ENCODE measurements at regions not wholly inside any gene's neighbourhood (a gene's known extent, or its start where the extent isn't known, plus 50 kb on each side); places are given as distances from the start of the nearest gene placed in this dataset.
"Not testable (repeated sequence)": the region's sequence is repeated elsewhere in the genome, so short reads cannot be mapped to it uniquely, and the experiment has no call there.

DNA sequence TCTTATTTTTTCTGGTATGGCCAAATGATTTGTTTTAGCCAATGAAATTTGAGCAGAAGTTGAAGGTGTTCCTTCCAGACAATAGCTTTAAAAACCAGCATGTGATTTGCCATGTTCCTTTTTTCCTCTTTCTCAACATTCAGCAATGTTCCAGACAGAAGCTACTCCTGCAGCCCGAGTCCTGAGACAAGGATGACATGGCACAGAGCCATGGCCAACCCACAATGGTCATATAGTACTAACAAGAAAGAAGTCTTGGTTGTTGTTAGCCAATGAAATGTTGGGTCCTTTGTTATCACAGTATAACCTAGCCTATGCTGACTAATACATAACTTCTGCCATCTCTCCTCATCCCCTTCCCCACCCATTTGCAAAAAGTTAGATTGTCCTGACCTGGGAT is 211.1 kb upstream of the STT3B start:
- Histone ChIP-seq H3K4me2 (no peak overlapping the region), H3K4me1 (peaks cover 13% of the 10 kb centered on the region), H3K27ac (no peak overlapping the region), H3K9me3 (ENCODE audit: low read depth) (no peaks in the 10 kb centered on the region), H3K9ac (no peak overlapping the region), H4K20me1 (ENCODE audit: low read depth) (no peaks in the 10 kb centered on the region), H3K79me2 (ENCODE audit: low read depth) (no peaks in the 10 kb centered on the region), H2AFZ (replicated peaks) (no peak overlapping the region), H3K4me3 (no peak overlapping the region), H3K27me3 (no peaks in the 10 kb centered on the region), H3F3A (ENCODE audit: low read depth) (no peaks in the 10 kb centered on the region), H3K36me3 (no peaks in the 10 kb centered on the region)
- no peak for DNase-seq (ENCODE audit: low spot score)
- Mint-ChIP-seq H3K9me3 (peaks cover 7% of the 10 kb centered on the region), H3K4me3 (no peak overlapping the region), H3K27me3 (ENCODE audit: insufficient read depth, low read depth) (peaks cover 3% of the 10 kb centered on the region), H3K36me3 (no peaks in the 10 kb centered on the region), H3K4me1 (peaks cover 3% of the 10 kb centered on the region), H3K27ac (no peak overlapping the region)
- TF ChIP-seq EZH2 (IDR thresholded peaks at IDR 0.05): no peak
- TF ChIP-seq, protein P1, sequence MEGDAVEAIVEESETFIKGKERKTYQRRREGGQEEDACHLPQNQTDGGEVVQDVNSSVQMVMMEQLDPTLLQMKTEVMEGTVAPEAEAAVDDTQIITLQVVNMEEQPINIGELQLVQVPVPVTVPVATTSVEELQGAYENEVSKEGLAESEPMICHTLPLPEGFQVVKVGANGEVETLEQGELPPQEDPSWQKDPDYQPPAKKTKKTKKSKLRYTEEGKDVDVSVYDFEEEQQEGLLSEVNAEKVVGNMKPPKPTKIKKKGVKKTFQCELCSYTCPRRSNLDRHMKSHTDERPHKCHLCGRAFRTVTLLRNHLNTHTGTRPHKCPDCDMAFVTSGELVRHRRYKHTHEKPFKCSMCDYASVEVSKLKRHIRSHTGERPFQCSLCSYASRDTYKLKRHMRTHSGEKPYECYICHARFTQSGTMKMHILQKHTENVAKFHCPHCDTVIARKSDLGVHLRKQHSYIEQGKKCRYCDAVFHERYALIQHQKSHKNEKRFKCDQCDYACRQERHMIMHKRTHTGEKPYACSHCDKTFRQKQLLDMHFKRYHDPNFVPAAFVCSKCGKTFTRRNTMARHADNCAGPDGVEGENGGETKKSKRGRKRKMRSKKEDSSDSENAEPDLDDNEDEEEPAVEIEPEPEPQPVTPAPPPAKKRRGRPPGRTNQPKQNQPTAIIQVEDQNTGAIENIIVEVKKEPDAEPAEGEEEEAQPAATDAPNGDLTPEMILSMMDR (IDR thresholded peaks at IDR 0.05): no peak
- no peak for TF ChIP-seq EZH2phosphoT487 (IDR thresholded peaks at IDR 0.05)

GRCh38 chr3:31322460-31322859 is 210.3 kb upstream of the STT3B start:
- Mint-ChIP-seq H3K4me3 (no peak overlapping the region), H3K4me1 (peaks cover 3% of the 10 kb centered on the region), H3K27me3 (ENCODE audit: insufficient read depth, low read depth) (peaks cover 3% of the 10 kb centered on the region), H3K36me3 (no peaks in the 10 kb centered on the region), H3K9me3 (peaks cover 5% of the 10 kb centered on the region), H3K27ac (no peak overlapping the region)
- no peak overlapping the region for H3K27ac ChIP-seq
- no peak overlapping the region for H3K9ac ChIP-seq
- no peaks in the 10 kb centered on the region for H3K79me2 ChIP-seq (ENCODE audit: low read depth)
- H3K27me3 ChIP-seq: no peaks in the 10 kb centered on the region
- no peak overlapping the region for H3K4me2 ChIP-seq
- H2AFZ ChIP-seq (replicated peaks): no peak overlapping the region
- H3F3A ChIP-seq (ENCODE audit: low read depth): no peaks in the 10 kb centered on the region
- DNase-seq (ENCODE audit: low spot score): no peak
- TF ChIP-seq, protein P1 (IDR thresholded peaks at IDR 0.05): no peak
- no peak for TF ChIP-seq EZH2 (IDR thresholded peaks at IDR 0.05)
- no peak for TF ChIP-seq EZH2phosphoT487 (IDR thresholded peaks at IDR 0.05)
- H4K20me1 ChIP-seq (ENCODE audit: low read depth): no peaks in the 10 kb centered on the region
- no peak overlapping the region for H3K4me3 ChIP-seq
- peaks cover 13% of the 10 kb centered on the region for H3K4me1 ChIP-seq
- no peaks in the 10 kb centered on the region for H3K36me3 ChIP-seq
- no peaks in the 10 kb centered on the region for H3K9me3 ChIP-seq (ENCODE audit: low read depth)

DNA sequence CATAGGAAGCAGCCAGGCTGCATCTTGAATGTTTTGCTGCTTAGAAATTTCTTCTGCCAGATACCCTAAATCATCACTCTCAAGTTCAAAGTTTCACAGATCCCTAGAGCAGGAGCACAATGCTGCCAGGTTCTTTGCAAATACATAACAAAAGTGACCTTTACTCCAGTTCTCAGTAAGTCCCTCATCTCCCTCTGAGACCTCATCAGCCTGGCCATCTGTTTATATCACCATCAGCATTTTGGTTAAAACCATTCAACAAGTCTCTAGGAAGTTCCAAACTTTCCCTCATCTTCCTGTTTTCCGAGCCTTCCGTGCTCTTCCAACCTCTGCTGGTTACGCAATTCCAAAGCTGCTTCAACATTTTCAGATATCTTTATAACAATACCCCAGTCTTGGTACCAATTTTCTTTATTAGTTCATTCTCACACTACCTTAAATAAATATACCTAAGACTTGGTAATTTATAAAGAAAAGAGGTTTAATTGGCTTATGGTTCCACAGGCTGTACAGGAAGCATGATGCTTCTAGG is 204.8 kb upstream of the STT3B start:
- DNase-seq (ENCODE audit: low spot score); H3K9me3 ChIP-seq (ENCODE audit: low read depth); H4K20me1 ChIP-seq (ENCODE audit: low read depth); H3K4me1 Mint-ChIP-seq; H3K27ac Mint-ChIP-seq; H3K4me3 Mint-ChIP-seq; H3K36me3 Mint-ChIP-seq; H3K4me1 ChIP-seq; H3K79me2 ChIP-seq (ENCODE audit: low read depth); H3K27ac ChIP-seq; H3K9ac ChIP-seq; H3F3A ChIP-seq (ENCODE audit: low read depth); H3K4me3 ChIP-seq; H2AFZ ChIP-seq (replicated peaks); H3K36me3 ChIP-seq; H3K27me3 Mint-ChIP-seq (ENCODE audit: insufficient read depth, low read depth); H3K27me3 ChIP-seq; H3K4me2 ChIP-seq: not testable (repeated sequence)
- H3K9me3 Mint-ChIP-seq: peaks cover 20% of the 10 kb centered on the region

- no peak overlapping the region for H3K4me2 ChIP-seq
- H3F3A ChIP-seq (ENCODE audit: low read depth): no peaks in the 10 kb centered on the region
- H3K36me3 ChIP-seq: no peaks in the 10 kb centered on the region
- H3K9me3 ChIP-seq (ENCODE audit: low read depth): no peaks in the 10 kb centered on the region
- no peaks in the 10 kb centered on the region for H3K27me3 ChIP-seq
- no peak overlapping the region for H3K4me3 Mint-ChIP-seq
- H3K4me1 ChIP-seq: no peaks in the 10 kb centered on the region
- no peak overlapping the region for H3K27ac Mint-ChIP-seq
- H2AFZ ChIP-seq (replicated peaks): no peak overlapping the region
- H3K4me3 ChIP-seq: no peak overlapping the region
- H3K79me2 ChIP-seq (ENCODE audit: low read depth): no peaks in the 10 kb centered on the region
- H3K27me3 Mint-ChIP-seq (ENCODE audit: insufficient read depth, low read depth): no peaks in the 10 kb centered on the region
- H3K27ac ChIP-seq: no peak overlapping the region
- DNase-seq (ENCODE audit: low spot score): no peak
- peaks cover 30% of the 10 kb centered on the region for H3K9me3 Mint-ChIP-seq
- H3K36me3 Mint-ChIP-seq: peaks cover 10% of the 10 kb centered on the region
- no peaks in the 10 kb centered on the region for H3K4me1 Mint-ChIP-seq
- TF ChIP-seq EZH2 (IDR thresholded peaks at IDR 0.05) (no peak), EZH2phosphoT487 (IDR thresholded peaks at IDR 0.05) (no peak)
- TF ChIP-seq, protein P1 (IDR thresholded peaks at IDR 0.05): no peak
- no peak overlapping the region for H3K9ac ChIP-seq
- no peaks in the 10 kb centered on the region for H4K20me1 ChIP-seq (ENCODE audit: low read depth)
These were observed 201.4 kb upstream of the STT3B start for GRCh38 chr3:31331278-31331677.

Measured in neural progenitor cell (in vitro differentiated cells).